Gastroesophageal sphincter (tissue), 4 donors: ENCODE measurements at regions not wholly inside any gene's neighbourhood (a gene's known extent, or its start where the extent isn't known, plus 50 kb on each side); places are given as distances from the start of the nearest gene placed in this dataset.
"Not testable (repeated sequence)": the region's sequence is repeated elsewhere in the genome, so short reads cannot be mapped to it uniquely, and the experiment has no call there.

Source experiments
- ATAC-seq: fragments of 150-250 bp; one replicate; pipeline ENCODE4 v1.9.1; 2016; ENCODE audit warnings: mild to moderate bottlenecking, moderate library complexity
- H3K27ac ChIP-seq, 4 donors: fragments of 200-600 bp; sonication (generic) in 3 of 4; 1 replicate in 3 of 4; 2 replicates in 1 of 4; pipeline ENCODE4 v1.5.1; 2016 to 2019
- H3K27me3 ChIP-seq: fragments of 200-600 bp; sonication (generic); one replicate; pipeline ENCODE4 v1.5.1; 2019
- H3K36me3 ChIP-seq, 2 donors: fragments of 200-600 bp; sonication (generic); one replicate each; pipeline ENCODE4 v1.5.1; 2019; ENCODE audit warnings: control low read depth in 1 of 2
- H3K4me1 ChIP-seq, 3 donors: fragments of 200-600 bp; sonication (generic); 1 replicate in 2 of 3; 2 replicates in 1 of 3; pipeline ENCODE4 v1.5.1; 2016 to 2019; ENCODE audit warnings: control low read depth in 2 of 3
- H3K4me3 ChIP-seq, 2 donors: fragments of 200-600 bp; sonication (generic); one replicate each; pipeline ENCODE4 v1.5.1; 2019; ENCODE audit warnings: mild to moderate bottlenecking in 1 of 2, moderate library complexity in 1 of 2
- H3K9me3 ChIP-seq, 3 donors: fragments of 200-600 bp; sonication (generic); one replicate each; pipeline ENCODE4 v1.5.1; 2017 to 2019; ENCODE audit warnings: control low read depth in 2 of 3
- CTCF ChIP-seq, 4 experiments: fragments of 200-600 bp in 2 of 4; fragments of 450-650 bp in 2 of 4; sonication (generic) in 1 of 4; IDR thresholded peaks; one replicate each; pipeline ENCODE4 v1.5.1; 2017 to 2019; ENCODE audit warnings: antibody characterized with exemption in 4 of 4, mild to moderate bottlenecking in 2 of 4, moderate library complexity in 2 of 4
- EP300 ChIP-seq: sonication (generic); formaldehyde crosslinking; IDR thresholded peaks from one replicate; pipeline ENCODE4 v1.6.1; 2017; ENCODE audit warnings: antibody characterized with exemption, mild to moderate bottlenecking
- POLR2A ChIP-seq, 2 donors: fragments of 450-650 bp; IDR thresholded peaks; one replicate each; pipeline ENCODE4 v1.6.1; 2017; ENCODE audit warnings: antibody characterized with exemption in 2 of 2, mild to moderate bottlenecking in 2 of 2, moderate library complexity in 1 of 2
- POLR2AphosphoS5 ChIP-seq: sonication (generic); formaldehyde crosslinking; IDR thresholded peaks from one replicate; pipeline ENCODE4 v1.6.1; 2017; ENCODE audit warnings: antibody characterized with exemption
- WGBS, 2 donors: methylation state at CpG; one replicate each; pipeline ENCODE4 v1.1.5; 2018; ENCODE audit warnings: low coverage in 1 of 2; 5-methylcytosine and 5-hydroxymethylcytosine counted together

- Histone ChIP-seq H3K4me3 (no peak overlapping the region), H3K36me3 (no peaks in the 10 kb centered on the region), H3K9me3 (peaks cover 0 to 13% (median 0%) of the 10 kb centered on the region in 3 donors), H3K27me3 (peaks cover 8% of the 10 kb centered on the region), H3K27ac (no peak overlapping the region), H3K4me1 (no peaks in the 10 kb centered on the region)
- no peak for TF ChIP-seq EP300
- no peak for TF ChIP-seq POLR2AphosphoS5
- no peak for TF ChIP-seq POLR2A (IDR thresholded peaks at IDR 0.05)
- TF ChIP-seq CTCF (IDR thresholded peaks at IDR 0.05) = no peak
- no peak for ATAC-seq
- WGBS, 2 donors = 72 to 74% methylated on average over 2 to 3 of the region's 3 CpGs
Observed at GRCh38 chr16:22989598-22989997, 159.7 kb downstream of the USP31 start.

GRCh38 chr16:22983614-22984013 is 165.6 kb downstream of the USP31 start:
- Histone ChIP-seq H3K4me1 (no peaks in the 10 kb centered on the region), H3K36me3 (no peaks in the 10 kb centered on the region), H3K4me3 (no peak overlapping the region), H3K27me3 (peaks cover 18% of the 10 kb centered on the region), H3K27ac (no peak overlapping the region), H3K9me3 (peaks cover 0 to 35% (median 0%) of the 10 kb centered on the region in 3 donors)
- no peak for ATAC-seq
- no peak for TF ChIP-seq POLR2A (IDR thresholded peaks at IDR 0.05)
- TF ChIP-seq CTCF (IDR thresholded peaks at IDR 0.05) = no peak
- TF ChIP-seq EP300 = no peak
- 86 to 89% methylated on average over 1 to 2 of the region's 2 CpGs for WGBS, 2 donors

DNA sequence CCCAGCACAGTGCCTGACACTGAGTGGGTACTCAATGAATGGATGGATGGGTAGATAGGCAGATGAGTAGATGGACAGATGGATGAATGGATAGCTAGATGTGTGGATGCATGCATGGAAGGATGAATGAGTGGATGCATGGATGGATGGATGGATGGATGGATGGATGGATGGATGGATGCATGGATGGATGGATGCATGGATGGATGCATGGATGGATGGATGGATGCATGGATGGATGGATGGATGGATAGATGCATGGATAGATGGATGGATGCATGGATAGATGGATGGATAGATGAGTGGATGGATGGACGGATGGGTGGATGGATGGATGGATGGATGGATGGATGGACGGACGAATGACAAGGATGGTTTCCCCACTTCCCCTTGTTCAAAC is 166.6 kb downstream of the HS3ST2 start:
- 67 to 89% methylated on average over 3 of the region's 3 CpGs for WGBS, 2 donors
- not testable (repeated sequence) for H3K36me3 ChIP-seq, ATAC-seq

DNA sequence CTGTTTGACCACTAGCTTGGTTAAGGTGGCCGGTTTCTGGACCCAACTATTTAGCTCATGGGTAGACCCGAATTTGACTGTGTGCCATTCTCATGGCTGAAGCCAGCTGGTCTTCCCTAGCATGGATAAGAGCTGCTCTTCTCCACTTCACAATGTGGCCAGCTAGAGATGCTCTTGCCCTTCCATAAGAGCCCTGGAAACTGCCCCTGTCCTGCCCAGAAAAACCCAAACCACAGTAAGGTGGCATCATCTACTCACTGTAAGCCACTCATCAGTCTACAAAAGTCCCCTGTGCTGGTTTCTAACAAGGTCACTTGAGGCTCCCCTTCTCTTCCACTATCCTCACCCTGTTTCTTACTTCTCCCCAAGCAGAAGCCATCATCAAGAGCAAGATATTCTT is 165.1 kb downstream of the HS3ST2 start:
- no peaks in the 10 kb centered on the region for H3K36me3 ChIP-seq
- no peak overlapping the region for H3K27ac ChIP-seq
- WGBS, 2 donors = 48 to 100% methylated on average over 2 of the region's 2 CpGs
- H3K4me1 ChIP-seq = no peaks in the 10 kb centered on the region
- H3K4me3 ChIP-seq = no peak overlapping the region
- peaks cover 55% of the 10 kb centered on the region for H3K27me3 ChIP-seq
- peaks cover 0 to 16% (median 0%) of the 10 kb centered on the region in 3 donors for H3K9me3 ChIP-seq
- no peak for ATAC-seq
- TF ChIP-seq CTCF (IDR thresholded peaks at IDR 0.05) = no peak
- TF ChIP-seq EP300 = no peak
- TF ChIP-seq POLR2A (IDR thresholded peaks at IDR 0.05) = no peak
- TF ChIP-seq POLR2AphosphoS5 = no peak

More for the DNA sequence above, 166.6 kb downstream of the HS3ST2 start:
- not testable (repeated sequence) for H3K27ac ChIP-seq, H3K4me1 ChIP-seq, H3K4me3 ChIP-seq
- peaks cover 44% of the 10 kb centered on the region for H3K27me3 ChIP-seq
- H3K9me3 ChIP-seq = peaks cover 0 to 31% (median 0%) of the 10 kb centered on the region in 3 donors

DNA sequence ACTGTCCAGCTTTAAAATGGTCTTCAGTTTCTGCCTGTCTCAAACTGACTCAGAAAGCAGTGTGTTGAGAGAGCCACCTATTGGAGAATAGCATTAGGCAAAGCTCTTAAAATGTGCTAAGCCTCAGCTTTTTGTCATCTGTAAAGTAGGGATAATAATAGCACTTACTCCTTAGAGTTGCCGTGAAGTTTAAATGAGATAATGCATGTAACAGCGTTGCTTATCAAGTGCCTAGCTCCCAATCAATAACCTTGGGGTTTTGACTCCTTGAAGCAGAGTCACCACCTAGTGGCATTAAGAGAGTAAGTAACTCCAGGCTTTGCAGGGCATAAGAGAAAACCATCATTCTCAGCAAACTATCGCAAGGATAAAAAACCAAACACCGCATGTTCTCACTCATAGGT is 163.3 kb downstream of the HS3ST2 start:
- no peak for ATAC-seq
- WGBS, 2 donors = 48 to 58% methylated on average over 2 to 4 of the region's 4 CpGs

More for the DNA sequence above, 163.3 kb downstream of the HS3ST2 start:
- TF ChIP-seq POLR2A (IDR thresholded peaks at IDR 0.05) (no peak), EP300 (no peak), POLR2AphosphoS5 (no peak), CTCF (IDR thresholded peaks at IDR 0.05) (peak in 1 of 4 experiments; percentile 5)
- Histone ChIP-seq H3K4me3 (no peak overlapping the region), H3K36me3 (no peaks in the 10 kb centered on the region), H3K27ac (no peak overlapping the region), H3K9me3 (no peaks in the 10 kb centered on the region), H3K4me1 (no peaks in the 10 kb centered on the region), H3K27me3 (peaks cover 57% of the 10 kb centered on the region)
